Lower leg skin (tissue), 3 donors: ENCODE measurements at regions not wholly inside any gene's neighbourhood (a gene's known extent, or its start where the extent isn't known, plus 50 kb on each side); places are given as distances from the start of the nearest gene placed in this dataset.

Experiments used
- POLR2A ChIP-seq, 2 donors: fragments of 450-650 bp; IDR thresholded peaks; one replicate each; pipeline ENCODE4 v1.6.1; 2016 to 2017; ENCODE audit warnings: antibody characterized with exemption in 2 of 2, mild to moderate bottlenecking in 1 of 2, moderate library complexity in 1 of 2
- TF ChIP-seq, protein P1 (sequence below), 3 donors: fragments of 450-650 bp; IDR thresholded peaks; one replicate each; pipeline ENCODE4 v1.5.1; 2016; ENCODE audit warnings: antibody characterized with exemption in 3 of 3, mild to moderate bottlenecking in 3 of 3, moderate library complexity in 2 of 3

DNA sequence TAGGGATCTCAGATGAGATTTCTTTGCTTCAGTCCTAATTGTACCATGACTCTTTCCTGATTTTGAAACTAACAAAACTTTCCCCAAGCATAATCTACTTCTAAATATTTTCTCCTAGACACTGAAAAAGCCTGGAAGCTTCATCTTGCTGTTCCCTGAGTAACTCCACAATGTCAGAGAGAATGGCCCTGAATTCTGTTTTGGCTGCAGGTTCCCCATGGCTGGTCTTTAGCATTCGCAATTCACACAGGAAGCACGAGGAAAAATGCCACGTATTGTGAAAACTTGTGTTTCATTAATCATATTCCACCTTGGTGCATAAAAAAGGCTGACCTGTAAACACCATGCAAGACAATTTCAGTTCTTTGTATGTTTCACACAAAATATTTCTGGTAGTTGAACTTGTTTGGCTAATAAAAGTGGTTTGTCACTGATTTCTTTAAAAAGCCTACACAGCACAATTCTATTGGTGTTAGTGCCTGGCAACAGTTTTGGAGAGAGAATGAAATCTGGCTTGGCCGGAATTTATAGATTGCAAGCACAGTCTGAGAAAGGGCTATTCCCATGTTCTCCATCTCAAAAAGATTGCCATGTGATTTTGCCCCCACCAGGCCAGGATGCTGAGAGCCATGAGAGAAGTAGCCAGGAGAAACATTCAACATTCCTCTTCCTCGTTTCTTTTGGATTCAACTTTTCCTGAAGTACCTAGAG is 367.1 kb downstream of the NDFIP2 start:
- TF ChIP-seq, protein P1, sequence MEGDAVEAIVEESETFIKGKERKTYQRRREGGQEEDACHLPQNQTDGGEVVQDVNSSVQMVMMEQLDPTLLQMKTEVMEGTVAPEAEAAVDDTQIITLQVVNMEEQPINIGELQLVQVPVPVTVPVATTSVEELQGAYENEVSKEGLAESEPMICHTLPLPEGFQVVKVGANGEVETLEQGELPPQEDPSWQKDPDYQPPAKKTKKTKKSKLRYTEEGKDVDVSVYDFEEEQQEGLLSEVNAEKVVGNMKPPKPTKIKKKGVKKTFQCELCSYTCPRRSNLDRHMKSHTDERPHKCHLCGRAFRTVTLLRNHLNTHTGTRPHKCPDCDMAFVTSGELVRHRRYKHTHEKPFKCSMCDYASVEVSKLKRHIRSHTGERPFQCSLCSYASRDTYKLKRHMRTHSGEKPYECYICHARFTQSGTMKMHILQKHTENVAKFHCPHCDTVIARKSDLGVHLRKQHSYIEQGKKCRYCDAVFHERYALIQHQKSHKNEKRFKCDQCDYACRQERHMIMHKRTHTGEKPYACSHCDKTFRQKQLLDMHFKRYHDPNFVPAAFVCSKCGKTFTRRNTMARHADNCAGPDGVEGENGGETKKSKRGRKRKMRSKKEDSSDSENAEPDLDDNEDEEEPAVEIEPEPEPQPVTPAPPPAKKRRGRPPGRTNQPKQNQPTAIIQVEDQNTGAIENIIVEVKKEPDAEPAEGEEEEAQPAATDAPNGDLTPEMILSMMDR (IDR thresholded peaks at IDR 0.05), result no peak
- no peak for TF ChIP-seq POLR2A (IDR thresholded peaks at IDR 0.05)
